ENCODE measurements at regions not wholly inside any gene's neighbourhood (a gene's known extent, or its start where the extent isn't known, plus 50 kb on each side); places are given as distances from the start of the nearest gene placed in this dataset.

DNA sequence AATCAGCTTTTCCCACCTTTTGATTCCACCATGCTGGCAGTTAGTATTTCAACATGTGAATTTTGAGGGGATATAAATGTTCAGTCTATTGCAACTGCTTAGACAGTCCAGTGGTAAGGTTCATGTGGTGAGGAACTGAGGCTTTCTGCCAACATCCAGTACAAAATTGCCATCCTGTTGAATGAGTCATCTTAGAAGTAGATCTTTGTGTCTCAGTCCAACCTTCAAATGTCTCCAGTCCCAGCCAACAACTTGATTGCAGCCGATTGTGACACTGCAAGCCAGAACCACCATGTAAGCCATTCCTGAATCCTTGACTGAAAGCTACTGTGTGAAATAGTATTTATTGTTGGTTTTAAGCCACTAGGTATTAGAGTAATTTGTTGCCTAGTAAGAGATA, 331.5 kb upstream of the GRIN3A start:
- TF ChIP-seq, protein P1, sequence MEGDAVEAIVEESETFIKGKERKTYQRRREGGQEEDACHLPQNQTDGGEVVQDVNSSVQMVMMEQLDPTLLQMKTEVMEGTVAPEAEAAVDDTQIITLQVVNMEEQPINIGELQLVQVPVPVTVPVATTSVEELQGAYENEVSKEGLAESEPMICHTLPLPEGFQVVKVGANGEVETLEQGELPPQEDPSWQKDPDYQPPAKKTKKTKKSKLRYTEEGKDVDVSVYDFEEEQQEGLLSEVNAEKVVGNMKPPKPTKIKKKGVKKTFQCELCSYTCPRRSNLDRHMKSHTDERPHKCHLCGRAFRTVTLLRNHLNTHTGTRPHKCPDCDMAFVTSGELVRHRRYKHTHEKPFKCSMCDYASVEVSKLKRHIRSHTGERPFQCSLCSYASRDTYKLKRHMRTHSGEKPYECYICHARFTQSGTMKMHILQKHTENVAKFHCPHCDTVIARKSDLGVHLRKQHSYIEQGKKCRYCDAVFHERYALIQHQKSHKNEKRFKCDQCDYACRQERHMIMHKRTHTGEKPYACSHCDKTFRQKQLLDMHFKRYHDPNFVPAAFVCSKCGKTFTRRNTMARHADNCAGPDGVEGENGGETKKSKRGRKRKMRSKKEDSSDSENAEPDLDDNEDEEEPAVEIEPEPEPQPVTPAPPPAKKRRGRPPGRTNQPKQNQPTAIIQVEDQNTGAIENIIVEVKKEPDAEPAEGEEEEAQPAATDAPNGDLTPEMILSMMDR (IDR thresholded peaks at IDR 0.05; ENCODE audit: insufficient read depth, low read length, severe bottlenecking) = no peak

GRCh38 chr9:102054811-102055210, 316.4 kb upstream of the GRIN3A start:
- TF ChIP-seq, protein P1 (IDR thresholded peaks at IDR 0.05; ENCODE audit: insufficient read depth, low read length, severe bottlenecking) = no peak

More for the DNA sequence above, 331.5 kb upstream of the GRIN3A start:
- DNase-seq (ENCODE audit: low read depth) (peak; percentile 7), FAIRE-seq (no peak)
- no peaks in the 10 kb centered on the region for H3K36me3 ChIP-seq (ENCODE audit: control insufficient read depth, insufficient read depth, low read length)
- H3K27me3 ChIP-seq (ENCODE audit: control insufficient read depth, insufficient read depth, low read length) = no peaks in the 10 kb centered on the region
- no peak overlapping the region for H3K4me3 ChIP-seq (ENCODE audit: low read depth, low read length)

GRCh38 chr9:102049586-102050246, 311.3 kb upstream of the GRIN3A start:
- FAIRE-seq (no peak), DNase-seq (ENCODE audit: low read depth) (no peak)
- TF ChIP-seq, protein P1 (IDR thresholded peaks at IDR 0.05; ENCODE audit: insufficient read depth, low read length, severe bottlenecking) = no peak
- Histone ChIP-seq H3K4me3 (ENCODE audit: low read depth, low read length) (no peak overlapping the region), H3K36me3 (ENCODE audit: control insufficient read depth, insufficient read depth, low read length) (no peaks in the 10 kb centered on the region), H3K27me3 (ENCODE audit: control insufficient read depth, insufficient read depth, low read length) (no peaks in the 10 kb centered on the region)

More at GRCh38 chr9:102054811-102055210, 316.4 kb upstream of the GRIN3A start:
- DNase-seq (ENCODE audit: low read depth) (no peak), FAIRE-seq (no peak)
- Histone ChIP-seq H3K27me3 (ENCODE audit: control insufficient read depth, insufficient read depth, low read length) (no peaks in the 10 kb centered on the region), H3K36me3 (ENCODE audit: control insufficient read depth, insufficient read depth, low read length) (no peaks in the 10 kb centered on the region), H3K4me3 (ENCODE audit: low read depth, low read length) (no peak overlapping the region)

DNA sequence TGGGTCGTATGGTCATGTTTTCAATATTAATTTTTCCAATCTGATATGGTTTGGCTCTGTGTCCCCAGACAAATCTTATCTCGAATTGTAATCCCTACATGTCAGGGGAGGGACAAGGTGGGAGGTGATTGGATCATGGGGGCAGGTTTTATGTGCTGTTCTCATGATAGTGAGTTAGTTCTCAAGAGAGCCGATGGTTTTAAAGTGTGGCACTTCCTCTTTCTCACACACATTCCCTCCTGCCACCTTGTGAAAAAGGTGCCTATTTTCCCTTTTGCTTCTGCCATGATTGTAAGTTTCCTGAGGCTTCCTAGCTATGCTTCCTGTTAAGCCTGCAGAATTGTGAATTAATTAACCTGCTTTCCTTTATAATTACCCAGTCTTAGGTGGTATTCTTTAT, 309.1 kb upstream of the GRIN3A start:
- Histone ChIP-seq H3K4me3 (ENCODE audit: low read depth, low read length) (no peak overlapping the region), H3K36me3 (ENCODE audit: control insufficient read depth, insufficient read depth, low read length) (no peaks in the 10 kb centered on the region), H3K27me3 (ENCODE audit: control insufficient read depth, insufficient read depth, low read length) (no peaks in the 10 kb centered on the region)
- TF ChIP-seq, protein P1 (IDR thresholded peaks at IDR 0.05; ENCODE audit: insufficient read depth, low read length, severe bottlenecking) = no peak
- no peak for DNase-seq (ENCODE audit: low read depth)
- no peak for FAIRE-seq

- DNase-seq (ENCODE audit: low read depth) = no peak
- H3K4me3 ChIP-seq (ENCODE audit: low read depth, low read length) = no peak overlapping the region
- FAIRE-seq = no peak
- no peaks in the 10 kb centered on the region for H3K27me3 ChIP-seq (ENCODE audit: control insufficient read depth, insufficient read depth, low read length)
- TF ChIP-seq, protein P1 (IDR thresholded peaks at IDR 0.05; ENCODE audit: insufficient read depth, low read length, severe bottlenecking) = no peak
- no peaks in the 10 kb centered on the region for H3K36me3 ChIP-seq (ENCODE audit: control insufficient read depth, insufficient read depth, low read length)
These were observed 305.7 kb upstream of the GRIN3A start for GRCh38 chr9:102044133-102044532.

- TF ChIP-seq, protein P1 (IDR thresholded peaks at IDR 0.05; ENCODE audit: insufficient read depth, low read length, severe bottlenecking) = no peak
- H3K4me3 ChIP-seq (ENCODE audit: low read depth, low read length) = no peak overlapping the region
- no peaks in the 10 kb centered on the region for H3K27me3 ChIP-seq (ENCODE audit: control insufficient read depth, insufficient read depth, low read length)
- no peak for FAIRE-seq
- no peaks in the 10 kb centered on the region for H3K36me3 ChIP-seq (ENCODE audit: control insufficient read depth, insufficient read depth, low read length)
- DNase-seq (ENCODE audit: low read depth) = no peak
These were observed 299.6 kb upstream of the GRIN3A start for GRCh38 chr9:102038006-102038405.
